Activated naive CD4-positive, alpha-beta T cell treated with anti-CD3 and anti-CD28 coated beads, Interleukin-2, amount 50 U/mL, for 72 hours (primary cell): ENCODE measurements at regions not wholly inside any gene's neighbourhood (a gene's known extent, or its start where the extent isn't known, plus 50 kb on each side); places are given as distances from the start of the nearest gene placed in this dataset.
A peak's percentile ranks its signal among the peaks of the same experiment; 100 is the strongest.
"Not testable (repeated sequence)": the region's sequence is repeated elsewhere in the genome, so short reads cannot be mapped to it uniquely, and the experiment has no call there.

Experiments used
- ATAC-seq, 2 donors: fragments of 150-1000 bp; cut with Tn5 transposase; 2 replicates each; pipeline ENCODE4 v1.10.0; 2021; ENCODE audit warnings: mild to moderate bottlenecking in 2 of 2, moderate library complexity in 2 of 2
- DNase-seq, 2 donors: peaks; one replicate each; pipeline ENCODE4 v3.0.0; 2021 to 2022; ENCODE audit warnings: low spot score in 2 of 2
- H3K27ac Mint-ChIP-seq, 2 donors: one replicate each; pipeline ENCODE4 v1.8.0; 2022; ENCODE audit warnings: mild to moderate bottlenecking in 2 of 2, mixed read lengths in 2 of 2
- H3K36me3 Mint-ChIP-seq, 2 donors: one replicate each; pipeline ENCODE4 v1.8.0; 2022; ENCODE audit warnings: mixed read lengths in 2 of 2
- H3K9me3 Mint-ChIP-seq, 2 donors: one replicate each; pipeline ENCODE4 v1.8.0; 2022; ENCODE audit warnings: mixed read lengths in 2 of 2

- Mint-ChIP-seq H3K9me3 (no peaks in the 10 kb centered on the region), H3K36me3 (no peaks in the 10 kb centered on the region), H3K27ac (no peak overlapping the region)
- no peak for DNase-seq
- ATAC-seq, result no peak
Observed at GRCh38 chr4:128665514-128665913, 144.0 kb upstream of the JADE1 start.

- DNase-seq (no peak), ATAC-seq (no peak)
- H3K9me3 Mint-ChIP-seq, result no peaks in the 10 kb centered on the region
- H3K36me3 Mint-ChIP-seq, result no peaks in the 10 kb centered on the region
- H3K27ac Mint-ChIP-seq, result peak overlapping the region in 1 of 2 donors; percentile 18
Observed at GRCh38 chr4:128663325-128663724, 146.2 kb upstream of the JADE1 start.

GRCh38 chr4:128661479-128661878 lies 148.0 kb upstream of the JADE1 start:
- peaks cover 0 to 3% of the 10 kb centered on the region in 2 donors for H3K9me3 Mint-ChIP-seq
- DNase-seq (no peak), ATAC-seq (no peak)
- H3K36me3 Mint-ChIP-seq, result no peaks in the 10 kb centered on the region
- no peak overlapping the region for H3K27ac Mint-ChIP-seq

GRCh38 chr4:128660361-128661215 lies 148.9 kb upstream of the JADE1 start:
- Mint-ChIP-seq H3K9me3 (peaks cover 0 to 3% of the 10 kb centered on the region in 2 donors), H3K27ac (no peak overlapping the region), H3K36me3 (no peaks in the 10 kb centered on the region)
- DNase-seq (no peak), ATAC-seq (no peak)

GRCh38 chr4:128658214-128658631 lies 151.3 kb upstream of the JADE1 start:
- ATAC-seq (no peak), DNase-seq (no peak)
- Mint-ChIP-seq H3K27ac (no peak overlapping the region), H3K9me3 (peaks cover 0 to 7% of the 10 kb centered on the region in 2 donors), H3K36me3 (no peaks in the 10 kb centered on the region)

- ATAC-seq (no peak), DNase-seq (no peak)
- Mint-ChIP-seq H3K36me3 (no peaks in the 10 kb centered on the region), H3K27ac (peak overlapping the region in 1 of 2 donors; percentile 3), H3K9me3 (peaks cover 0 to 7% of the 10 kb centered on the region in 2 donors)
Observed at GRCh38 chr4:128657638-128658037, 151.9 kb upstream of the JADE1 start.

GRCh38 chr4:128654465-128654864 lies 155.0 kb upstream of the JADE1 start:
- no peak for ATAC-seq
- peaks cover 0 to 7% of the 10 kb centered on the region in 2 donors for H3K9me3 Mint-ChIP-seq
- H3K36me3 Mint-ChIP-seq, result no peaks in the 10 kb centered on the region
- no peak overlapping the region for H3K27ac Mint-ChIP-seq
- DNase-seq, result no peak

- no peak overlapping the region for H3K27ac Mint-ChIP-seq
- ATAC-seq, result no peak
- H3K9me3 Mint-ChIP-seq, result peaks cover 0 to 7% of the 10 kb centered on the region in 2 donors
- no peak for DNase-seq
- no peaks in the 10 kb centered on the region for H3K36me3 Mint-ChIP-seq
Observed at GRCh38 chr4:128653527-128654444, 155.7 kb upstream of the JADE1 start.

- Mint-ChIP-seq H3K36me3 (no peaks in the 10 kb centered on the region), H3K27ac (no peak overlapping the region), H3K9me3 (peaks cover 0 to 4% of the 10 kb centered on the region in 2 donors)
- ATAC-seq (no peak), DNase-seq (no peak)
Observed at GRCh38 chr4:128649575-128650205, 159.8 kb upstream of the JADE1 start.

- Mint-ChIP-seq H3K27ac (no peak overlapping the region), H3K36me3 (no peaks in the 10 kb centered on the region)
- no peak for DNase-seq
Observed at GRCh38 chr4:128649161-128649560, 160.3 kb upstream of the JADE1 start.

GRCh38 chr4:128648021-128648420 lies 161.5 kb upstream of the JADE1 start:
- Mint-ChIP-seq H3K9me3 (no peaks in the 10 kb centered on the region), H3K36me3 (no peaks in the 10 kb centered on the region), H3K27ac (no peak overlapping the region)
- DNase-seq, result no peak
- no peak for ATAC-seq

More at GRCh38 chr4:128649161-128649560, 160.3 kb upstream of the JADE1 start:
- no peak for ATAC-seq
- H3K9me3 Mint-ChIP-seq, result peaks cover 0 to 4% of the 10 kb centered on the region in 2 donors

GRCh38 chr4:128646893-128647292 lies 162.6 kb upstream of the JADE1 start:
- H3K9me3 Mint-ChIP-seq, ATAC-seq, H3K27ac Mint-ChIP-seq, H3K36me3 Mint-ChIP-seq, DNase-seq: not testable (repeated sequence)

- H3K36me3 Mint-ChIP-seq, H3K27ac Mint-ChIP-seq, ATAC-seq, DNase-seq, H3K9me3 Mint-ChIP-seq: not testable (repeated sequence)
Observed at GRCh38 chr4:128644693-128645654, 164.5 kb upstream of the JADE1 start.

GRCh38 chr4:128644107-128644506 lies 165.4 kb upstream of the JADE1 start:
- H3K9me3 Mint-ChIP-seq, H3K27ac Mint-ChIP-seq, ATAC-seq, H3K36me3 Mint-ChIP-seq, DNase-seq: not testable (repeated sequence)

- not testable (repeated sequence) for H3K36me3 Mint-ChIP-seq, H3K9me3 Mint-ChIP-seq, ATAC-seq, DNase-seq
- H3K27ac Mint-ChIP-seq, result peak overlapping the region in 1 of 2 donors; percentile 10
Observed at GRCh38 chr4:128641566-128641965, 167.9 kb upstream of the JADE1 start.
